HAP-1 (cell line): ENCODE measurements at regions not wholly inside any gene's neighbourhood (a gene's known extent, or its start where the extent isn't known, plus 50 kb on each side); places are given as distances from the start of the nearest gene placed in this dataset.
"Not testable (repeated sequence)": the region's sequence is repeated elsewhere in the genome, so short reads cannot be mapped to it uniquely, and the experiment has no call there.

Experiments used
- DNase-seq, 2 experiments: peaks; one replicate each; pipeline ENCODE4 v3.0.0-alpha.2; 2016 to 2020; ENCODE audit warnings: low spot score in 2 of 2
- H3K27me3 ChIP-seq: fragments of 250-450 bp; sonication (Bioruptor Pico); 2 replicates; pipeline ENCODE4 v1.5.1; 2020; ENCODE audit warnings: low read depth, mild to moderate bottlenecking, moderate library complexity
- H3K36me3 ChIP-seq: fragments of 250-450 bp; sonication (Bioruptor Pico); replicated peaks from 2 replicates; pipeline ENCODE4 v1.5.1; 2020; ENCODE audit warnings: mild to moderate bottlenecking
- H3K4me1 ChIP-seq: fragments of 250-450 bp; sonication (Bioruptor Pico); 2 replicates; pipeline ENCODE4 v1.5.1; 2020; ENCODE audit warnings: mild to moderate bottlenecking
- H3K4me3 ChIP-seq: fragments of 250-450 bp; sonication (Bioruptor Pico); 2 replicates; pipeline ENCODE4 v1.5.1; 2020; ENCODE audit warnings: mild to moderate bottlenecking, moderate library complexity
- H3K9me3 ChIP-seq: fragments of 250-450 bp; sonication (Bioruptor Pico); 2 replicates; pipeline ENCODE4 v1.5.1; 2020; ENCODE audit warnings: mild to moderate bottlenecking, moderate library complexity
- in situ Hi-C: fragments of 300-500 bp; cut with MboI; formaldehyde crosslinking; loops from 3 replicates; pipeline ENCODE4 v1.14.3; 2020; ENCODE audit warnings: low sequenced_read_pairs, inconsistent platforms, mixed read lengths

GRCh38 chr19:28296506-28296905 lies 916.4 kb downstream of the UQCRFS1 start:
- no peaks in the 10 kb centered on the region for H3K36me3 ChIP-seq
- H3K9me3 ChIP-seq = no peaks in the 10 kb centered on the region
- no peaks in the 10 kb centered on the region for H3K27me3 ChIP-seq
- in situ Hi-C loops = no loop called here
- H3K4me3 ChIP-seq = no peak overlapping the region
- DNase-seq = no peak
- no peaks in the 10 kb centered on the region for H3K4me1 ChIP-seq

GRCh38 chr19:28294975-28295374 lies 918.0 kb downstream of the UQCRFS1 start:
- in situ Hi-C loops, H3K9me3 ChIP-seq, DNase-seq, H3K4me1 ChIP-seq, H3K4me3 ChIP-seq, H3K36me3 ChIP-seq, H3K27me3 ChIP-seq: not testable (repeated sequence)

- no peaks in the 10 kb centered on the region for H3K36me3 ChIP-seq
- H3K4me3 ChIP-seq = no peak overlapping the region
- DNase-seq = no peak
- H3K27me3 ChIP-seq = no peaks in the 10 kb centered on the region
- in situ Hi-C loops = no loop called here
- H3K9me3 ChIP-seq = no peaks in the 10 kb centered on the region
- H3K4me1 ChIP-seq = no peaks in the 10 kb centered on the region
These were observed 918.6 kb downstream of the UQCRFS1 start for GRCh38 chr19:28294395-28294794.

GRCh38 chr19:28293685-28294084 lies 919.3 kb downstream of the UQCRFS1 start:
- H3K9me3 ChIP-seq = no peaks in the 10 kb centered on the region
- no peaks in the 10 kb centered on the region for H3K36me3 ChIP-seq
- DNase-seq = no peak
- in situ Hi-C loops = no loop called here
- H3K27me3 ChIP-seq = no peaks in the 10 kb centered on the region
- no peak overlapping the region for H3K4me3 ChIP-seq
- H3K4me1 ChIP-seq = no peaks in the 10 kb centered on the region

GRCh38 chr19:28292822-28293500 lies 920.0 kb downstream of the UQCRFS1 start:
- Histone ChIP-seq H3K9me3 (no peaks in the 10 kb centered on the region), H3K4me3 (no peak overlapping the region), H3K4me1 (no peaks in the 10 kb centered on the region), H3K27me3 (no peaks in the 10 kb centered on the region), H3K36me3 (no peaks in the 10 kb centered on the region)
- in situ Hi-C loops = no loop called here
- no peak for DNase-seq

- no peak for DNase-seq
- in situ Hi-C loops = no loop called here
- H3K4me1 ChIP-seq = no peaks in the 10 kb centered on the region
- no peak overlapping the region for H3K4me3 ChIP-seq
- H3K9me3 ChIP-seq = 0 out of 2 replicates have a peak, but pooled peaks cover 2% of the 10 kb centered on the region
- H3K27me3 ChIP-seq = no peaks in the 10 kb centered on the region
- H3K36me3 ChIP-seq = no peaks in the 10 kb centered on the region
These were observed 921.1 kb downstream of the UQCRFS1 start for GRCh38 chr19:28291874-28292273.

GRCh38 chr19:28290963-28291657 lies 921.8 kb downstream of the UQCRFS1 start:
- Histone ChIP-seq H3K4me3 (no peak overlapping the region), H3K9me3 (0 out of 2 replicates have a peak, but pooled peaks cover 2% of the 10 kb centered on the region), H3K36me3 (no peaks in the 10 kb centered on the region), H3K27me3 (no peaks in the 10 kb centered on the region), H3K4me1 (no peaks in the 10 kb centered on the region)
- in situ Hi-C loops = no loop called here
- DNase-seq = no peak

- no peaks in the 10 kb centered on the region for H3K36me3 ChIP-seq
- H3K27me3 ChIP-seq = no peaks in the 10 kb centered on the region
- no peaks in the 10 kb centered on the region for H3K4me1 ChIP-seq
- no peak overlapping the region for H3K4me3 ChIP-seq
- 0 out of 2 replicates have a peak, but pooled peaks cover 2% of the 10 kb centered on the region for H3K9me3 ChIP-seq
- DNase-seq = no peak
- in situ Hi-C loops = no loop called here
These were observed 923.5 kb downstream of the UQCRFS1 start for GRCh38 chr19:28289295-28290063.

GRCh38 chr19:28288572-28289264 lies 924.2 kb downstream of the UQCRFS1 start:
- no peak for DNase-seq
- in situ Hi-C loops = no loop called here
- no peaks in the 10 kb centered on the region for H3K27me3 ChIP-seq
- no peak overlapping the region for H3K4me3 ChIP-seq
- H3K4me1 ChIP-seq = no peaks in the 10 kb centered on the region
- H3K36me3 ChIP-seq = no peaks in the 10 kb centered on the region
- 0 out of 2 replicates have a peak, but pooled peaks cover 2% of the 10 kb centered on the region for H3K9me3 ChIP-seq

- Histone ChIP-seq H3K4me3 (no peak overlapping the region), H3K9me3 (0 out of 2 replicates have a peak, but pooled peaks cover 2% of the 10 kb centered on the region), H3K36me3 (no peaks in the 10 kb centered on the region), H3K4me1 (no peaks in the 10 kb centered on the region), H3K27me3 (no peaks in the 10 kb centered on the region)
- in situ Hi-C loops = no loop called here
- no peak for DNase-seq
These were observed 927.0 kb downstream of the UQCRFS1 start for GRCh38 chr19:28285917-28286316.

GRCh38 chr19:28285078-28285477 lies 927.9 kb downstream of the UQCRFS1 start:
- H3K4me3 ChIP-seq = no peak overlapping the region
- H3K36me3 ChIP-seq = no peaks in the 10 kb centered on the region
- 0 out of 2 replicates have a peak, but pooled peaks cover 2% of the 10 kb centered on the region for H3K9me3 ChIP-seq
- no peaks in the 10 kb centered on the region for H3K4me1 ChIP-seq
- in situ Hi-C loops = no loop called here
- no peak for DNase-seq
- H3K27me3 ChIP-seq = no peaks in the 10 kb centered on the region

GRCh38 chr19:28284389-28284788 lies 928.6 kb downstream of the UQCRFS1 start:
- H3K4me1 ChIP-seq = no peaks in the 10 kb centered on the region
- no peaks in the 10 kb centered on the region for H3K36me3 ChIP-seq
- no peak overlapping the region for H3K4me3 ChIP-seq
- DNase-seq = no peak
- in situ Hi-C loops = no loop called here
- no peaks in the 10 kb centered on the region for H3K27me3 ChIP-seq
- 0 out of 2 replicates have a peak, but pooled peaks cover 2% of the 10 kb centered on the region for H3K9me3 ChIP-seq

GRCh38 chr19:28283592-28283991 lies 929.4 kb downstream of the UQCRFS1 start:
- Histone ChIP-seq H3K9me3 (0 out of 2 replicates have a peak, but pooled peaks cover 2% of the 10 kb centered on the region), H3K27me3 (no peaks in the 10 kb centered on the region), H3K4me1 (no peaks in the 10 kb centered on the region), H3K36me3 (no peaks in the 10 kb centered on the region), H3K4me3 (no peak overlapping the region)
- in situ Hi-C loops = no loop called here
- no peak for DNase-seq
